ENCODE measurements at regions not wholly inside any gene's neighbourhood (a gene's known extent, or its start where the extent isn't known, plus 50 kb on each side); places are given as distances from the start of the nearest gene placed in this dataset.

GRCh38 chr3:68228856-68229255 is 574.4 kb upstream of the SUCLG2 start:
- ChIA-PET POLR2A (no interaction called here), CTCF (no interaction called here)
- no peak for TF ChIP-seq CTCF (IDR thresholded peaks at IDR 0.05; ENCODE audit: insufficient read depth, low read depth, low read length)
- Histone ChIP-seq H3K4me3 (ENCODE audit: low read depth, low read length) (no peak overlapping the region), H3K36me3 (ENCODE audit: control insufficient read depth, insufficient read depth, low read length) (no peaks in the 10 kb centered on the region), H3K27me3 (ENCODE audit: control insufficient read depth, insufficient read depth, low read length) (no peaks in the 10 kb centered on the region)
- DNase-seq (ENCODE audit: low read depth) = no peak

GRCh38 chr3:68220832-68221231 is 566.4 kb upstream of the SUCLG2 start:
- H3K4me3 ChIP-seq (ENCODE audit: low read depth, low read length) = no peak overlapping the region
- H3K27me3 ChIP-seq (ENCODE audit: control insufficient read depth, insufficient read depth, low read length) = no peaks in the 10 kb centered on the region
- TF ChIP-seq CTCF (IDR thresholded peaks at IDR 0.05; ENCODE audit: insufficient read depth, low read depth, low read length) = no peak
- ChIA-PET POLR2A (no interaction called here), CTCF (no interaction called here)
- H3K36me3 ChIP-seq (ENCODE audit: control insufficient read depth, insufficient read depth, low read length) = no peaks in the 10 kb centered on the region
- no peak for DNase-seq (ENCODE audit: low read depth)

GRCh38 chr3:68211637-68212036 is 557.2 kb upstream of the SUCLG2 start:
- Histone ChIP-seq H3K36me3 (ENCODE audit: control insufficient read depth, insufficient read depth, low read length) (no peaks in the 10 kb centered on the region), H3K4me3 (ENCODE audit: low read depth, low read length) (no peak overlapping the region), H3K27me3 (ENCODE audit: control insufficient read depth, insufficient read depth, low read length) (no peaks in the 10 kb centered on the region)
- POLR2A ChIA-PET = no interaction called here
- CTCF ChIA-PET = no interaction called here
- no peak for DNase-seq (ENCODE audit: low read depth)
- no peak for TF ChIP-seq CTCF (IDR thresholded peaks at IDR 0.05; ENCODE audit: insufficient read depth, low read depth, low read length)

GRCh38 chr3:68210635-68211034 is 556.2 kb upstream of the SUCLG2 start:
- ChIA-PET POLR2A (no interaction called here), CTCF (no interaction called here)
- no peaks in the 10 kb centered on the region for H3K36me3 ChIP-seq (ENCODE audit: control insufficient read depth, insufficient read depth, low read length)
- H3K27me3 ChIP-seq (ENCODE audit: control insufficient read depth, insufficient read depth, low read length) = no peaks in the 10 kb centered on the region
- H3K4me3 ChIP-seq (ENCODE audit: low read depth, low read length) = no peak overlapping the region
- TF ChIP-seq CTCF (IDR thresholded peaks at IDR 0.05; ENCODE audit: insufficient read depth, low read depth, low read length) = no peak
- no peak for DNase-seq (ENCODE audit: low read depth)

GRCh38 chr3:68207327-68207726 is 552.9 kb upstream of the SUCLG2 start:
- Histone ChIP-seq H3K36me3 (ENCODE audit: control insufficient read depth, insufficient read depth, low read length) (no peaks in the 10 kb centered on the region), H3K4me3 (ENCODE audit: low read depth, low read length) (no peak overlapping the region), H3K27me3 (ENCODE audit: control insufficient read depth, insufficient read depth, low read length) (no peaks in the 10 kb centered on the region)
- ChIA-PET POLR2A (no interaction called here), CTCF (no interaction called here)
- TF ChIP-seq CTCF (IDR thresholded peaks at IDR 0.05; ENCODE audit: insufficient read depth, low read depth, low read length) = no peak
- no peak for DNase-seq (ENCODE audit: low read depth)
